ENCODE measurements at regions not wholly inside any gene's neighbourhood (a gene's known extent, or its start where the extent isn't known, plus 50 kb on each side); places are given as distances from the start of the nearest gene placed in this dataset.

GRCh38 chr13:53167561-53167960 is 138.9 kb downstream of the OLFM4 start:
- no peak overlapping the region for H3K9ac ChIP-seq (ENCODE audit: low read depth, low read length)
- no peaks in the 10 kb centered on the region for H3K36me3 ChIP-seq (ENCODE audit: insufficient read depth, low read length)
- no peak overlapping the region for H3K27ac ChIP-seq (ENCODE audit: low read length)

GRCh38 chr13:53170910-53171309 is 142.3 kb downstream of the OLFM4 start:
- no peak overlapping the region for H3K4me2 ChIP-seq (ENCODE audit: insufficient read depth, low read length)
- no peaks in the 10 kb centered on the region for H3K79me2 ChIP-seq (ENCODE audit: insufficient read depth, low read length)
- no peak overlapping the region for H3K4me3 ChIP-seq (ENCODE audit: low read depth in 1 of 2, low read length in 2 of 2)
- TF ChIP-seq CTCF (IDR thresholded peaks at IDR 0.05; ENCODE audit: borderline replicate concordance, extremely low read depth, low read length, poor library complexity, severe bottlenecking) (no peak), EZH2 (IDR thresholded peaks at IDR 0.05; ENCODE audit: borderline replicate concordance, low read depth, low read length, severe bottlenecking) (no peak)
- DNase-seq (no peak), ATAC-seq (ENCODE audit: insufficient read depth, low read depth) (no peak)
- H3K27me3 ChIP-seq (ENCODE audit: insufficient read depth, low read length, poor library complexity), result no peaks in the 10 kb centered on the region
- H3K36me3 ChIP-seq (ENCODE audit: insufficient read depth, low read length), result no peaks in the 10 kb centered on the region
- H3K4me1 ChIP-seq (ENCODE audit: insufficient read depth, low read length), result no peaks in the 10 kb centered on the region
- no peak overlapping the region for H3K27ac ChIP-seq (ENCODE audit: low read length)
- H3K9me3 ChIP-seq (ENCODE audit: insufficient read depth, low read length, severe bottlenecking), result no peaks in the 10 kb centered on the region
- H3K9ac ChIP-seq (ENCODE audit: low read depth, low read length), result no peak overlapping the region
- no peaks in the 10 kb centered on the region for H4K20me1 ChIP-seq (ENCODE audit: insufficient read depth, low read length)
- no peak overlapping the region for H2AFZ ChIP-seq (ENCODE audit: low read depth, low read length)

More at GRCh38 chr13:53167561-53167960, 138.9 kb downstream of the OLFM4 start:
- DNase-seq (no peak), ATAC-seq (ENCODE audit: insufficient read depth, low read depth) (no peak)
- Histone ChIP-seq H3K27me3 (ENCODE audit: insufficient read depth, low read length, poor library complexity) (no peaks in the 10 kb centered on the region), H3K4me1 (ENCODE audit: insufficient read depth, low read length) (no peaks in the 10 kb centered on the region), H4K20me1 (ENCODE audit: insufficient read depth, low read length) (no peaks in the 10 kb centered on the region), H3K4me2 (ENCODE audit: insufficient read depth, low read length) (no peak overlapping the region), H3K4me3 (ENCODE audit: low read depth in 1 of 2, low read length in 2 of 2) (no peak overlapping the region), H3K9me3 (ENCODE audit: insufficient read depth, low read length, severe bottlenecking) (no peaks in the 10 kb centered on the region), H2AFZ (ENCODE audit: low read depth, low read length) (no peak overlapping the region), H3K79me2 (ENCODE audit: insufficient read depth, low read length) (no peaks in the 10 kb centered on the region)
- TF ChIP-seq EZH2 (IDR thresholded peaks at IDR 0.05; ENCODE audit: borderline replicate concordance, low read depth, low read length, severe bottlenecking) (no peak), CTCF (IDR thresholded peaks at IDR 0.05; ENCODE audit: borderline replicate concordance, extremely low read depth, low read length, poor library complexity, severe bottlenecking) (no peak)

GRCh38 chr13:53174545-53174944 is 145.9 kb downstream of the OLFM4 start:
- no peak overlapping the region for H3K4me2 ChIP-seq (ENCODE audit: insufficient read depth, low read length)
- H3K4me1 ChIP-seq (ENCODE audit: insufficient read depth, low read length), result no peaks in the 10 kb centered on the region
- no peak overlapping the region for H3K27ac ChIP-seq (ENCODE audit: low read length)
- H3K27me3 ChIP-seq (ENCODE audit: insufficient read depth, low read length, poor library complexity), result no peaks in the 10 kb centered on the region
- DNase-seq, result no peak
- H2AFZ ChIP-seq (ENCODE audit: low read depth, low read length), result no peak overlapping the region
- H3K79me2 ChIP-seq (ENCODE audit: insufficient read depth, low read length), result no peaks in the 10 kb centered on the region
- no peak overlapping the region for H3K9ac ChIP-seq (ENCODE audit: low read depth, low read length)
- TF ChIP-seq EZH2 (IDR thresholded peaks at IDR 0.05; ENCODE audit: borderline replicate concordance, low read depth, low read length, severe bottlenecking) (no peak), CTCF (IDR thresholded peaks at IDR 0.05; ENCODE audit: borderline replicate concordance, extremely low read depth, low read length, poor library complexity, severe bottlenecking) (no peak)
- H4K20me1 ChIP-seq (ENCODE audit: insufficient read depth, low read length), result no peaks in the 10 kb centered on the region
- no peaks in the 10 kb centered on the region for H3K9me3 ChIP-seq (ENCODE audit: insufficient read depth, low read length, severe bottlenecking)
- ATAC-seq (ENCODE audit: insufficient read depth, low read depth), result no peak
- no peaks in the 10 kb centered on the region for H3K36me3 ChIP-seq (ENCODE audit: insufficient read depth, low read length)
- H3K4me3 ChIP-seq (ENCODE audit: low read depth in 1 of 2, low read length in 2 of 2), result no peak overlapping the region

- no peaks in the 10 kb centered on the region for H3K4me1 ChIP-seq (ENCODE audit: insufficient read depth, low read length)
- no peak for DNase-seq
- H3K4me3 ChIP-seq (ENCODE audit: low read depth in 1 of 2, low read length in 2 of 2), result no peak overlapping the region
- H3K4me2 ChIP-seq (ENCODE audit: insufficient read depth, low read length), result no peak overlapping the region
- H4K20me1 ChIP-seq (ENCODE audit: insufficient read depth, low read length), result no peaks in the 10 kb centered on the region
- H3K79me2 ChIP-seq (ENCODE audit: insufficient read depth, low read length), result no peaks in the 10 kb centered on the region
- no peak for ATAC-seq (ENCODE audit: insufficient read depth, low read depth)
- no peaks in the 10 kb centered on the region for H3K36me3 ChIP-seq (ENCODE audit: insufficient read depth, low read length)
- H3K9ac ChIP-seq (ENCODE audit: low read depth, low read length), result no peak overlapping the region
- no peaks in the 10 kb centered on the region for H3K27me3 ChIP-seq (ENCODE audit: insufficient read depth, low read length, poor library complexity)
- TF ChIP-seq CTCF (IDR thresholded peaks at IDR 0.05; ENCODE audit: borderline replicate concordance, extremely low read depth, low read length, poor library complexity, severe bottlenecking) (no peak), EZH2 (IDR thresholded peaks at IDR 0.05; ENCODE audit: borderline replicate concordance, low read depth, low read length, severe bottlenecking) (no peak)
- no peak overlapping the region for H3K27ac ChIP-seq (ENCODE audit: low read length)
- H2AFZ ChIP-seq (ENCODE audit: low read depth, low read length), result no peak overlapping the region
- no peaks in the 10 kb centered on the region for H3K9me3 ChIP-seq (ENCODE audit: insufficient read depth, low read length, severe bottlenecking)
These were observed 152.1 kb downstream of the OLFM4 start for GRCh38 chr13:53180684-53181083.
